B cell (primary cell): ENCODE measurements at regions not wholly inside any gene's neighbourhood (a gene's known extent, or its start where the extent isn't known, plus 50 kb on each side); places are given as distances from the start of the nearest gene placed in this dataset.

Source experiments
- ATAC-seq: fragments of 200-7000 bp; cut with Tn5 transposase; one replicate; pipeline ENCODE4 v1.10.0; 2021; ENCODE audit warnings: low read depth, mild to moderate bottlenecking, moderate number of reproducible peaks, moderate library complexity
- CTCF ChIA-PET: fragments of 350-600 bp; sonication (Branson Sonifier 250); formaldehyde crosslinking; loops from one replicate; lab custom pipeline; 2021; ENCODE audit warnings: antibody characterized with exemption, inconsistent platforms; lab: Charles Lee
- POLR2A ChIA-PET: fragments of 350-600 bp; sonication (Branson Sonifier 250); formaldehyde crosslinking; loops from one replicate; lab custom pipeline; 2021; ENCODE audit warnings: antibody characterized with exemption; lab: Charles Lee
- DNase-seq: peaks from one replicate; pipeline ENCODE4 v3.0.0; 2013
- H2AFZ ChIP-seq: 2 replicates; pipeline ENCODE4 v1.6.1; 2012; ENCODE audit warnings: mild to moderate bottlenecking, low read depth, low read length; ENCODE audit not compliant: insufficient read depth, poor library complexity, severe bottlenecking
- H3K27ac ChIP-seq, 2 donors: 1 replicate in 1 of 2; 2 replicates in 1 of 2; pipeline ENCODE4 v1.5.1; 2012 to 2013; ENCODE audit warnings: low read length in 2 of 2, mild to moderate bottlenecking in 2 of 2, moderate library complexity in 1 of 2
- H3K27me3 ChIP-seq, 4 experiments: fragments of 200-600 bp in 1 of 4; sonication (generic) in 1 of 4; replicated peaks in 1 of 4; 1 replicate in 2 of 4; 2 replicates in 2 of 4; pipeline versions ENCODE4 v1.6.1 to v1.7.0; 2013 to 2016; ENCODE audit warnings: low read length in 3 of 4, mild to moderate bottlenecking in 2 of 4, mixed read lengths in 1 of 4, moderate library complexity in 1 of 4; ENCODE audit not compliant: insufficient read depth in 4 of 4, control insufficient read depth in 3 of 4; ENCODE audit errors: control extremely low read depth in 1 of 4
- H3K36me3 ChIP-seq, 2 experiments: replicated peaks in 1 of 2; 1 replicate in 1 of 2; 2 replicates in 1 of 2; pipeline versions ENCODE4 v1.6.1 to v1.7.1; 2013; ENCODE audit warnings: low read length in 1 of 2; ENCODE audit not compliant: insufficient read depth in 2 of 2, control insufficient read depth in 1 of 2; ENCODE audit errors: control extremely low read depth in 1 of 2, extremely low read depth in 1 of 2
- H3K4me1 ChIP-seq, 2 donors: fragments of 200-600 bp in 1 of 2; sonication (generic) in 1 of 2; 1 replicate in 1 of 2; 2 replicates in 1 of 2; pipeline versions ENCODE4 v1.5.1 to v1.6.1; 2013 to 2017; ENCODE audit warnings: low read length in 2 of 2; ENCODE audit not compliant: control insufficient read depth in 2 of 2, insufficient read depth in 2 of 2
- H3K4me2 ChIP-seq: replicated peaks from 2 replicates; pipeline ENCODE3; 2012; ENCODE audit warnings: mild to moderate bottlenecking, low read depth, low read length; ENCODE audit not compliant: poor library complexity, severe bottlenecking
- H3K4me3 ChIP-seq, 5 experiments: fragments of 200-600 bp in 1 of 5; sonication (generic) in 1 of 5; 1 replicate in 3 of 5; 2 replicates in 2 of 5; pipeline versions ENCODE4 v1.5.1 to v1.7.0; 2011 to 2016; ENCODE audit warnings: low read length in 4 of 5, mild to moderate bottlenecking in 4 of 5, low read depth in 2 of 5, control low read depth in 1 of 5, moderate library complexity in 1 of 5; ENCODE audit not compliant: insufficient read depth in 1 of 5; ENCODE audit errors: control extremely low read depth in 1 of 5, extremely low read depth in 1 of 5
- H3K79me2 ChIP-seq: fragments of 200-600 bp; sonication (generic); one replicate; pipeline ENCODE4 v1.6.0; 2016; ENCODE audit warnings: low read length; ENCODE audit not compliant: control insufficient read depth, insufficient read depth
- H3K9ac ChIP-seq: fragments of 200-600 bp; sonication (generic); 2 replicates; pipeline ENCODE4 v1.6.1; 2017; ENCODE audit warnings: mild to moderate bottlenecking, low read length, moderate library complexity
- H3K9me3 ChIP-seq, 3 donors: one replicate each; pipeline versions ENCODE4 v1.6.1 to v1.7.1; 2013; ENCODE audit warnings: low read length in 2 of 3; ENCODE audit not compliant: control insufficient read depth in 2 of 3, insufficient read depth in 1 of 3; ENCODE audit errors: control extremely low read depth in 1 of 3
- H4K20me1 ChIP-seq: 2 replicates; pipeline ENCODE4 v1.6.0; 2012; ENCODE audit warnings: mild to moderate bottlenecking, low read length; ENCODE audit not compliant: insufficient read depth, control insufficient read depth, poor library complexity, severe bottlenecking
- H3K27ac Mint-ChIP-seq: one replicate; pipeline ENCODE4 v1.8.0; 2021; ENCODE audit warnings: mixed read lengths
- H3K27me3 Mint-ChIP-seq: one replicate; pipeline ENCODE4 v1.8.0; 2021; ENCODE audit warnings: mixed read lengths
- H3K4me1 Mint-ChIP-seq: one replicate; pipeline ENCODE4 v1.8.0; 2021; ENCODE audit warnings: mixed read lengths
- H3K4me3 Mint-ChIP-seq: one replicate; pipeline ENCODE4 v1.8.0; 2021; ENCODE audit warnings: mixed read lengths
- H3K9me3 Mint-ChIP-seq: one replicate; pipeline ENCODE4 v1.8.0; 2022; ENCODE audit warnings: mixed read lengths; ENCODE audit not compliant: insufficient read depth
- EZH2 ChIP-seq: IDR thresholded peaks from 2 replicates; pipeline ENCODE4 v1.6.1; 2012; ENCODE audit warnings: borderline replicate concordance, low read depth, mild to moderate bottlenecking, moderate library complexity, low read length; ENCODE audit not compliant: insufficient read depth, poor library complexity, severe bottlenecking
- WGBS: methylation state at CpG from one replicate; pipeline ENCODE4 v1.1.5; 2013; ENCODE audit warnings: missing lambda C conversion rate; ENCODE audit not compliant: insufficient coverage; 5-methylcytosine and 5-hydroxymethylcytosine counted together
- intact Hi-C: fragments of 100-400 bp; cut with micrococcal nuclease; formaldehyde crosslinking; loops from one replicate; pipeline ENCODE4 v1.10.0; 2022
- TF ChIP-seq, protein P1 (sequence below): fragments of 200-600 bp; IDR thresholded peaks from one replicate; pipeline ENCODE4 v1.8.0; 2022; ENCODE audit warnings: antibody characterized with exemption, mild to moderate bottlenecking

DNA sequence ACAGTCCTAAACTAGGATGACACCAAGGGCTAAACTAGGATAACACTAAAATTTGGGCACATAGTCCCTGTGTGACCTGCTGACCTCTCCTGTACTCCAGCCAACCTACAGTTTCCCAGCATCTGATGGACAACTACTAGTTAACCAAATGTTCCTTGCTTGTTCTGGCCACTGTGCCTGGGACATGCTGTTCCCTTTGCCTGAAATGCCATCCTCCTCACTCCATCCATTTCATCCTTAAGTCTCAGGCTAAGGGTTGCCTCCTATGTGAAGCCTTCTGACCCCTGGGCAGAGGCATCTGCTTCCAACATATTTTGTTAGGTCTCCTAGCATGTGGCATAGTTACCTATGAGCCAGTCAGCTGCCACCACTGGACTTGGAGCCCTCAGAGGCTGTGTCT is 204.9 kb upstream of the JUN start:
- Histone ChIP-seq H4K20me1 (no peaks in the 10 kb centered on the region), H3K79me2 (no peaks in the 10 kb centered on the region), H3K36me3 (no peaks in the 10 kb centered on the region), H3K27me3 (no peaks in the 10 kb centered on the region), H3K27ac (no peak overlapping the region), H3K4me2 (no peak overlapping the region), H3K9me3 (no peaks in the 10 kb centered on the region), H3K4me1 (peaks cover 27 to 30% of the 10 kb centered on the region in 2 donors), H2AFZ (no peak overlapping the region), H3K4me3 (no peak overlapping the region), H3K9ac (no peak overlapping the region)
- Mint-ChIP-seq H3K4me1 (peaks cover 31% of the 10 kb centered on the region), H3K27ac (no peak overlapping the region), H3K9me3 (no peaks in the 10 kb centered on the region), H3K27me3 (no peaks in the 10 kb centered on the region), H3K4me3 (no peak overlapping the region)
- ATAC-seq: no peak
- no peak for DNase-seq
- ChIA-PET CTCF (interaction anchor here (0.8 kb wide), 1 partner anchor 9 kb away, joined by 3 read pairs; no protein-coding TSS in a partner anchor), POLR2A (no interaction called here)
- TF ChIP-seq, protein P1, sequence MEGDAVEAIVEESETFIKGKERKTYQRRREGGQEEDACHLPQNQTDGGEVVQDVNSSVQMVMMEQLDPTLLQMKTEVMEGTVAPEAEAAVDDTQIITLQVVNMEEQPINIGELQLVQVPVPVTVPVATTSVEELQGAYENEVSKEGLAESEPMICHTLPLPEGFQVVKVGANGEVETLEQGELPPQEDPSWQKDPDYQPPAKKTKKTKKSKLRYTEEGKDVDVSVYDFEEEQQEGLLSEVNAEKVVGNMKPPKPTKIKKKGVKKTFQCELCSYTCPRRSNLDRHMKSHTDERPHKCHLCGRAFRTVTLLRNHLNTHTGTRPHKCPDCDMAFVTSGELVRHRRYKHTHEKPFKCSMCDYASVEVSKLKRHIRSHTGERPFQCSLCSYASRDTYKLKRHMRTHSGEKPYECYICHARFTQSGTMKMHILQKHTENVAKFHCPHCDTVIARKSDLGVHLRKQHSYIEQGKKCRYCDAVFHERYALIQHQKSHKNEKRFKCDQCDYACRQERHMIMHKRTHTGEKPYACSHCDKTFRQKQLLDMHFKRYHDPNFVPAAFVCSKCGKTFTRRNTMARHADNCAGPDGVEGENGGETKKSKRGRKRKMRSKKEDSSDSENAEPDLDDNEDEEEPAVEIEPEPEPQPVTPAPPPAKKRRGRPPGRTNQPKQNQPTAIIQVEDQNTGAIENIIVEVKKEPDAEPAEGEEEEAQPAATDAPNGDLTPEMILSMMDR: no peak
- no peak for TF ChIP-seq EZH2
- intact Hi-C loops: no loop called here

DNA sequence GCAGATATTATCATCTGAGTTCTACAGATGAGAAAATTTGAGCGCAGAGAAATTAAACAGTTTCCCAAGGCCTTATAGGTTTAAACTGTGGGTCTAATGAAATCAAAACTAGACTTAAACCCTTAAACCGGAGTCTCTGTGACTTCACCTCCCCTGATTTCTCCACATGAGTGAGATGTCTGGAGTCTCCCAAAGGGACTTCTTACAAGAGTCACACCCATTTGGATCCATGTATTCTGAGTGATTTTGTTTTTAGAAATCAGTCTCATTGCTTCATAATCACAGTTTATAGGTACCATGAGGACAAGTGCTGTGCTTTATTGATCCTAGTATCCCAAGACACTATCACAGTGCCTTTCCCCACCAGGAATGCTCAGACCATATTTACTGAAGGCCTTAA is 206.0 kb upstream of the JUN start:
- H3K36me3 ChIP-seq: no peaks in the 10 kb centered on the region
- DNase-seq: no peak
- TF ChIP-seq, protein P1: no peak
- TF ChIP-seq EZH2: no peak
- Mint-ChIP-seq H3K27me3 (no peaks in the 10 kb centered on the region), H3K9me3 (no peaks in the 10 kb centered on the region), H3K4me3 (no peak overlapping the region), H3K4me1 (peaks cover 31% of the 10 kb centered on the region), H3K27ac (no peak overlapping the region)
- H3K27ac ChIP-seq: no peak overlapping the region
- H3K27me3 ChIP-seq: no peaks in the 10 kb centered on the region
- H3K4me3 ChIP-seq: no peak overlapping the region
- H3K79me2 ChIP-seq: no peaks in the 10 kb centered on the region
- no CpG with 5 or more reads among the region's 2 CpGs for WGBS
- H3K4me2 ChIP-seq: no peak overlapping the region
- POLR2A ChIA-PET: no interaction called here
- ATAC-seq: no peak
- H2AFZ ChIP-seq: no peak overlapping the region
- no peak overlapping the region for H3K9ac ChIP-seq
- CTCF ChIA-PET: no interaction called here
- no peaks in the 10 kb centered on the region for H4K20me1 ChIP-seq
- intact Hi-C loops: no loop called here
- H3K4me1 ChIP-seq: peaks cover 27 to 30% of the 10 kb centered on the region in 2 donors
- no peaks in the 10 kb centered on the region for H3K9me3 ChIP-seq
